ENCODE measurements at regions not wholly inside any gene's neighbourhood (a gene's known extent, or its start where the extent isn't known, plus 50 kb on each side); places are given as distances from the start of the nearest gene placed in this dataset.
"Not testable (repeated sequence)": the region's sequence is repeated elsewhere in the genome, so short reads cannot be mapped to it uniquely, and the experiment has no call there.

DNA sequence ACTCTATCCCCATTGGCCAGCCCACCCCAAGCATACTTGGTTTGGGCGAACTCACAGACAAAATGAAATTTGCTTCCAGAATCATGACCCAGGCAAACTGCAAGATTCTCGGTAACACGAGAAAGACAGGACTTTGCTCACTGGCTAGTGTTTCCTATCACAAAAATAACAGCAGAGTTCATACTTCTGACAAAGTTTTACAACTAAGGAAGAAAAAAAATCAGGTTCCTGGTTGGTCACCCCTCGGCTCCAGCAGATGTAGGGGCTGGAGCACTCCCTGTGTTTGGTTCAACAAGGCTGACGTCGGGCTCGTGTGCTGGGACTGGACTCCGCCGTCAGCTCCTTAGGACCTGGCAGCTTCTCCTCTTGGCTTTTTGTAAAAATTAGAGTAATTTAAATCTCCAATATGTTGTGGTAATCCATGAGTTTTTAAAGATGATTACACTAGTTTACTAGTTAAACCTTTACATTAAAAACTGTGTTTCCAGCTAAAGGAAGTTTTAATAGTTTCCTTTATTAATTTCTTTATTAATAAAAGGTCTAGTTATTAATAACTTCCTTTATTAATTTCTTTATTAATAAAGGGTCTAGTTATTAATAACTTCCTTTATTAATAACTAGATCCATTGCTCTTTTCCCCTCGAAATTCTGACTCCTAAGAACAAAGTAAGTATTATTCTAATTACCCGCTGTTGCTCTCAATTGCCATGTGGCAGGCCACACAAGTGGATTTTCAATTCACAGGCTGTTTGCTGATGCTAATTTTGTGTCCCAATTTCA lies 115.6 kb upstream of the RNF32 start:
- TF ChIP-seq, protein P1, sequence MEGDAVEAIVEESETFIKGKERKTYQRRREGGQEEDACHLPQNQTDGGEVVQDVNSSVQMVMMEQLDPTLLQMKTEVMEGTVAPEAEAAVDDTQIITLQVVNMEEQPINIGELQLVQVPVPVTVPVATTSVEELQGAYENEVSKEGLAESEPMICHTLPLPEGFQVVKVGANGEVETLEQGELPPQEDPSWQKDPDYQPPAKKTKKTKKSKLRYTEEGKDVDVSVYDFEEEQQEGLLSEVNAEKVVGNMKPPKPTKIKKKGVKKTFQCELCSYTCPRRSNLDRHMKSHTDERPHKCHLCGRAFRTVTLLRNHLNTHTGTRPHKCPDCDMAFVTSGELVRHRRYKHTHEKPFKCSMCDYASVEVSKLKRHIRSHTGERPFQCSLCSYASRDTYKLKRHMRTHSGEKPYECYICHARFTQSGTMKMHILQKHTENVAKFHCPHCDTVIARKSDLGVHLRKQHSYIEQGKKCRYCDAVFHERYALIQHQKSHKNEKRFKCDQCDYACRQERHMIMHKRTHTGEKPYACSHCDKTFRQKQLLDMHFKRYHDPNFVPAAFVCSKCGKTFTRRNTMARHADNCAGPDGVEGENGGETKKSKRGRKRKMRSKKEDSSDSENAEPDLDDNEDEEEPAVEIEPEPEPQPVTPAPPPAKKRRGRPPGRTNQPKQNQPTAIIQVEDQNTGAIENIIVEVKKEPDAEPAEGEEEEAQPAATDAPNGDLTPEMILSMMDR (IDR thresholded peaks at IDR 0.05) = no peak
- Histone ChIP-seq H3K27ac (no peak overlapping the region), H3K4me3 (no peak overlapping the region)
- DNase-seq (ENCODE audit: low spot score) = no peak

DNA sequence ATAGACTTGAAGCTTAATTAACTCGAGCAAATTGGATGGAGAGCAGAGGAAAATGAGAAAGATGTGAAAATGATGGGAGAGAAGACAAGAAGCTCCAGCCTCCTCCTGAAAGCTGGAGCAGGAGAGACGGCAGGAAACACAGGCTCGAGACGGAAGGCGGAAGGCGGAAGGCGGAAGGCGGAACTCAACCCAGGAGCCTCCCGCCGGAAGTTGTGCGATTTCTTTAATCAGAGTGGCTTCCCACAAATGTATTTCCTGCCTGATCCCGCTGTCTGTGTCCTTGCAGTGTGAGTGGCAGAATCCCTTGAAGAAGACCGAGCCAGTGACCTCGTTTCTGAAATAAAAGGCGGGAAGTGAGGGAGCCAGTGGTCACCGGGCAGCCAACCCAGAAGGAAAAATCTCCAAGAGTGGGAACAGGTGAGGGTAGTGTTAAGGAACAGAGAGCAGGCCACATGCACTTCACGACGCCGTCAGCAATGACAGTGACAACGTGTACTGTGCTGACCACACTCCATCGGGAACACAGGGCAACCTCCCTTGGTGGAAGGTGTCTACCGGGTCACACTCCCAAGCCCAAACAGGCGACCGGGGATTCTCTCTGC lies 117.0 kb upstream of the RNF32 start:
- Histone ChIP-seq H3K4me3 (no peak overlapping the region), H3K27ac (no peak overlapping the region)
- TF ChIP-seq, protein P1 (IDR thresholded peaks at IDR 0.05) = no peak
- DNase-seq (ENCODE audit: low spot score) = no peak

DNA sequence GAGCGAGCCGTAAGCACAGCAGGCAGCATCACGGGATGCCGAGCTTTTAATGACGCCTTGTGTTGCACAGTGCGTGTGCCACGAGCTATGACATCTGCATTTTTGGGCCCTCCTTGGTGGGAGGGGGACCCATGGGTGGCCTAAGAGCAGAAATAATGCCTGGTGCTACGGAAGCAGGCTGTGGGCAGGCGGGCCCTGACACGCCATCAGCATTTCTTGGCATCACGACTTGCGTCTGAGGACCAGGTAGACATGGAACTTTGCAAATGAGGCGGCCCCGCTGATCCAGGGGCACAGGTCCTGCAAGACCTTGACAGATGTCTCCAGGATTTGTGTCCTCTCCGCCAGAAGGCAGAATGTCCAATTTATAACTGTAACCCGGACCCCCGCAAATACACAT lies 117.8 kb upstream of the RNF32 start:
- H3K27ac ChIP-seq = no peak overlapping the region
- no peak for DNase-seq (ENCODE audit: low spot score)
- H3K4me3 ChIP-seq = no peak overlapping the region
- TF ChIP-seq, protein P1 (IDR thresholded peaks at IDR 0.05) = no peak

DNA sequence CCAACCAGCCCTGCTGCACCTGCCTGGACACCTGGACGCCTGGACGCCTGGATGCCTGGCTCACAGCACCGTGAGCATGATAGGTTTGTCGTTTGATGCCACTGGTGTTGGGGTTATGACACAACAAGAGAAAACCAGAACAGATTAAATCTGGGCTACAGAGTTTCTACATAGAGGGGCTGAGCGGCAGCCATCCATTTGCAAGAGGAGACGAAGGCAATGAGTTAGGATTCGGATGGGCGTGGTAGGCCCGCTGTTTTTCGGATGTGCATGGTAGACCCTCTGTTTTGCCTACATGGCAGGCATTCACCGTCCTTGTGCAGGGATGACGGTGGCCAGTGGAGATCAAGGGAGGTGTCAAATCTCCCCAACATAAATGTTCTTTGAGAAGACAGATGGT lies 121.5 kb upstream of the RNF32 start:
- TF ChIP-seq, protein P1 (IDR thresholded peaks at IDR 0.05) = no peak
- DNase-seq (ENCODE audit: low spot score) = no peak
- Histone ChIP-seq H3K27ac (no peak overlapping the region), H3K4me3 (no peak overlapping the region)

DNA sequence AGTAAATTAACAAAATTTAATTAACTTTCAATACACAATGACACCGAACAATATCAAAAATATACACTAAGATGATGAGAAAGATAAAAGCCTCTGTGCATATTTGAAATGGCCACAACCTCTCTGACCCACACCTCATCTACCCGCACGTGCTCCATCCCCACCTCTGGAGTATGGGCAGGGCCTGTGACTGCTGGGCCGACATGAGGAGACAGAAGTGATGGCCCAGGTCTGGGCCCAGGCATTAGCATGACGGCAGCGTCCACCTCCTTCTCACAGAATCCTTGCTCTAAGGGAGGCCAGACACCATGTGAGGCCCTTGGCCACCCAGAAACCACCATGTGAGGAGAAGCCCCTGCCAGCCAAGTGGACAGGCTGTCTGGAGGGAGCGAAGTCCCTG lies 122.1 kb upstream of the RNF32 start:
- no peak overlapping the region for H3K27ac ChIP-seq
- TF ChIP-seq, protein P1 (IDR thresholded peaks at IDR 0.05) = no peak
- no peak for DNase-seq (ENCODE audit: low spot score)
- H3K4me3 ChIP-seq = no peak overlapping the region

DNA sequence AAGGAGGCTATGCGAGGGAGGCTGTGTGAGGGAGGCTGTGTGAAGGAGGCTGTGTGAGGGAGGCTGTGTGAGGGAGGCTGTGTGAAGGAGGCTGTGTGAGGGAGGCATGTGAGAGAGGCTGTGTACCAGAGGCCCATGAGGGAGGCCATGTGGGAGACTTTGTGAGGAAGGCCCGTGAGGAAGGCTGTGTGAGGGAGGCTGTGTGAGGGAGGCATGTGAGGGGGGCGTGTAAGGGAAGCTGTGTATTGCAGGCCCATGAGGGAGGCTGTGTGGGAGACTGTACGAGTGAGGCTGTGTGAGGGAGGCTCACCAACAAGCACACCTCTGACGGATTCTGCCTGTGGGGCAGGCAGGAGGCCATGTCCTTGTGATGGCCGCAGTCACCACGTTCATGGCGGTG lies 122.7 kb upstream of the RNF32 start:
- not testable (repeated sequence) for DNase-seq (ENCODE audit: low spot score); H3K4me3 ChIP-seq; H3K27ac ChIP-seq

DNA sequence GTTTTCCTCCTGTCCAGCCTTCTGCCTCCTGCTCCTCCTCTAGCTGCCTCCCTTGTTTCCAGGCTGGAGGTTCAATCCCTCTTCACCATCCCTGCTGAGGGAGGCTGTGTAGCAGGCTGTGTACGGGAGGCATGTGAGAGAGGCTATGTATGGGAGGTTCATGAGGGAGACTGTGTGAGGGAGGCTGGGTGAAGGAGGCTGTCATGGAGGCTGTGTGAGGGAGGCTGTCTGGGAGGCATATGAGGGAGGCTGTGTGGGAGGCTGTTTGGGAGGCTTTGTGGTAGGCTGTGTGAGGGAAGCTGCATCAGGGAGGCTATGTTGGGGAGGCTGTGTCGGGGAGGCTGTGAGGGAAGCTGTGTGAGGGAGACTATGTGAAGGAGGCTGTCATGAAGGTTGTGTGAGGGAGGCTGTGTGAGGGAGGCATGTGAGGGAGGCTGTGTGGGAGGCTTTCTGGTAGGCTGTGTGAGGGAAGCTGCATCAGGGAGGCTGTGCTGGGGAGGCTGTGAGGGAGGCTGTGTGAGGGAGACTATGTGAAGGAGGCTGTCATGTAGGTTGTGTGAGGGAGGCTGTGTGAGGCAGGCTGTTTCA lies 123.7 kb upstream of the RNF32 start:
- DNase-seq (ENCODE audit: low spot score) = no peak
- no peak overlapping the region for H3K27ac ChIP-seq
- H3K4me3 ChIP-seq = no peak overlapping the region
- TF ChIP-seq, protein P1 (IDR thresholded peaks at IDR 0.05) = no peak

All from coronary artery (tissue), 2 donors.